ENCODE measurements at regions not wholly inside any gene's neighbourhood (a gene's known extent, or its start where the extent isn't known, plus 50 kb on each side); places are given as distances from the start of the nearest gene placed in this dataset.

- TF ChIP-seq POLR2AphosphoS5 (IDR thresholded peaks at IDR 0.05) (no peak), CTCF (IDR thresholded peaks at IDR 0.05) (no peak), POLR2A (IDR thresholded peaks at IDR 0.05) (no peak), EP300 (IDR thresholded peaks at IDR 0.05) (no peak)
Observed at GRCh38 chr1:191974004-191974403, 184.3 kb upstream of the RGS18 start.
